Small intestine (tissue), 7 donors: ENCODE measurements at regions not wholly inside any gene's neighbourhood (a gene's known extent, or its start where the extent isn't known, plus 50 kb on each side); places are given as distances from the start of the nearest gene placed in this dataset.

ENCODE experiments used
- DNase-seq, 2 donors: peaks; one replicate each; pipeline versions ENCODE4 v3.0.0 to v3.0.0-alpha.2; 2013
- FAIRE-seq: peaks from 2 replicates; lab custom pipeline; 2012; peaks lifted over from hg19 to GRCh38; lab: Jason Lieb, UNC
- H3K27ac ChIP-seq, 3 donors: one replicate each; pipeline ENCODE4 v1.5.1; 2013; ENCODE audit warnings: low read length in 2 of 3, mild to moderate bottlenecking in 2 of 3, control low read depth in 1 of 3, inconsistent platforms in 1 of 3, low read depth in 1 of 3, moderate library complexity in 1 of 3
- H3K27me3 ChIP-seq, 3 donors: one replicate each; pipeline ENCODE4 v1.6.1; 2013; ENCODE audit warnings: low read length in 3 of 3, inconsistent platforms in 1 of 3; ENCODE audit not compliant: control insufficient read depth in 3 of 3, insufficient read depth in 3 of 3
- H3K36me3 ChIP-seq, 3 donors: one replicate each; pipeline ENCODE4 v1.6.1; 2013; ENCODE audit warnings: low read length in 3 of 3, inconsistent platforms in 1 of 3, low read depth in 1 of 3, mild to moderate bottlenecking in 1 of 3, moderate library complexity in 1 of 3; ENCODE audit not compliant: control insufficient read depth in 3 of 3, insufficient read depth in 2 of 3
- H3K4me1 ChIP-seq, 3 donors: one replicate each; pipeline ENCODE4 v1.6.1; 2013; ENCODE audit warnings: low read length in 2 of 3, inconsistent platforms in 1 of 3, low read depth in 1 of 3, mild to moderate bottlenecking in 1 of 3, moderate library complexity in 1 of 3; ENCODE audit not compliant: control insufficient read depth in 3 of 3, insufficient read depth in 2 of 3
- H3K4me3 ChIP-seq, 3 donors: one replicate each; pipeline ENCODE4 v1.5.1; 2013; ENCODE audit warnings: low read length in 3 of 3, control low read depth in 1 of 3, inconsistent platforms in 1 of 3, low read depth in 1 of 3, mild to moderate bottlenecking in 1 of 3, moderate library complexity in 1 of 3
- H3K9me3 ChIP-seq, 2 donors: one replicate each; pipeline ENCODE4 v1.6.1; 2013; ENCODE audit warnings: low read depth in 1 of 2, low read length in 1 of 2; ENCODE audit not compliant: control insufficient read depth in 2 of 2, insufficient read depth in 1 of 2
- WGBS, 3 donors: extraction: QIAGEN DNeasy Blood & Tissue Kit; methylation state at CpG; one replicate each; pipeline ENCODE4 v1.1.7; 2013; 5-methylcytosine and 5-hydroxymethylcytosine counted together
- donor health status: healthy with polysubstance abuse.
- donor health status: control.
- donor health status: control.
- donor health status: Bipolar disorder and iron deficiency.
- donor health status: healthy.

DNA sequence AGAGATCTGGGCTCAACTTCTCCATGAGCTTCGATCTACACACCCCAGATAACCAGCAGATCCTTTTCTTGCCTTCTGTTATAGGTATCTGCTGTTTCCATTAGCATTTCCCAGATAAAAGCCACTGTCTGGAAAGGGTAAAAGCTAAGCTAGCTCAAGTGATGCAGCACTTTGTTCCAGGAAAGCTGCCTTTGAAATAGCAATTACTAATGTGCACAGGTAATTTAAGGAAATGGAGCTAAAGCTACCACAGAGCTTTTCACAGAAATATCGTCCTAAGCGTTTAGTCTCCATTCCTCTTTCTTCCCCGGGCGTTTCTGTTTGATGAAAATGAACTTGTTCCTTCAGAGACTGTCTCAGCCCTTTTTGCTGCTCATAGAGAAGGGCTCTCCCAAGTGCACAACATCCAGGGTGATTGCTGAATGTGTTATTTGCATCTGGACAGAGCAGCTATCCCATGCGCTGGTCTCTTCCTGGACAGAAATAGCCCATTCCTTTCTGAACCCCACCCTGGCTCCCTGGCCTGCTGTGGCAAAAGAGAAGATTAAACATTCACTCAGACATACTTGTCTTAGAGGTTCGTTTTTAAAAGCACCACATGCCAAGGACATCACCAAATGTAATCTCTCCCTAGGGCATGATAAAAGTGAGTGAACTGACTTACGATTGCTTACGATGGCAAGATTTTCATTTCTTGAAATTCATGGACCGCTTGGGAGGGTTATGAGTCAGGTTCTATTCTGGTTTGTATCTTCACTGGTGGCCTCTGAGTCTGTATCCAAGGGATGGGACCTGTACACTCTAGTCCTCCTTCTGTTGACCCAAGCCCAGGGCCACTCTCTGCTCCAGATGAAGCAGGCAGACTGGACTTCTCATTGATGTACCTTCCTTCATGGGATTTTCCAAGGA lies 429.1 kb upstream of the CDH4 start:
- FAIRE-seq, result no peak
- DNase-seq, result no peak
- WGBS, 3 donors, result 63 to 73% (median 67%) methylated on average over 10 of the region's 10 CpGs

DNA sequence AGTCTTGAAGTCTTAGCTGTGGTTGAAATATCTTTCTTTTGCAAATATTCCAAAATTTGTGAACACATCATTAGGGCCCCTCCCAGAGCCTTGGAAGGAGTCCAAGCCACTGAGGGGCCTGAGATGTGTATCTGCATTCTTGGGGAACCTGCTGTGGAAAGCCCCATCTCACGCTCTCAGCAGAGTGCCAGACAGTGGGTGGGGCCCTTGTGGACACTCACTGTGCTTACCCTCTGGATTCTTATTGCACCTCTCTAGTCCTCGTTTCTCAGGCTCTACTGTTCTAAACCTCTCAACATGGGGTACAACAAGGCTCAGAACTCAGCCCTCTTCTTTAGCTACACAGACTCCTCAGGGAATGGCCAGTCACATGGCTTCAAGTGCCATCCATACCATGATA lies 416.2 kb upstream of the CDH4 start:
- 34 to 57% (median 43%) methylated on average over 2 of the region's 2 CpGs for WGBS, 3 donors
- H3K27me3 ChIP-seq, result no peaks in the 10 kb centered on the region

More for the DNA sequence above, 429.1 kb upstream of the CDH4 start:
- no peak overlapping the region for H3K27ac ChIP-seq
- H3K9me3 ChIP-seq, result no peaks in the 10 kb centered on the region
- H3K36me3 ChIP-seq, result no peaks in the 10 kb centered on the region
- no peak overlapping the region for H3K4me3 ChIP-seq
- no peaks in the 10 kb centered on the region for H3K27me3 ChIP-seq
- no peaks in the 10 kb centered on the region for H3K4me1 ChIP-seq

GRCh38 chr20:60837173-60837770 lies 414.8 kb upstream of the CDH4 start:
- no peaks in the 10 kb centered on the region for H3K27me3 ChIP-seq
- no peak for FAIRE-seq
- no peak overlapping the region for H3K4me3 ChIP-seq
- DNase-seq, result no peak
- no peaks in the 10 kb centered on the region for H3K36me3 ChIP-seq
- H3K9me3 ChIP-seq, result no peaks in the 10 kb centered on the region
- 35 to 46% (median 42%) methylated on average over 3 of the region's 3 CpGs for WGBS, 3 donors
- no peak overlapping the region for H3K27ac ChIP-seq
- H3K4me1 ChIP-seq, result no peaks in the 10 kb centered on the region

More for the DNA sequence above, 416.2 kb upstream of the CDH4 start:
- Histone ChIP-seq H3K27ac (no peak overlapping the region), H3K9me3 (no peaks in the 10 kb centered on the region), H3K4me1 (no peaks in the 10 kb centered on the region), H3K36me3 (no peaks in the 10 kb centered on the region), H3K4me3 (no peak overlapping the region)
- no peak for DNase-seq
- no peak for FAIRE-seq

DNA sequence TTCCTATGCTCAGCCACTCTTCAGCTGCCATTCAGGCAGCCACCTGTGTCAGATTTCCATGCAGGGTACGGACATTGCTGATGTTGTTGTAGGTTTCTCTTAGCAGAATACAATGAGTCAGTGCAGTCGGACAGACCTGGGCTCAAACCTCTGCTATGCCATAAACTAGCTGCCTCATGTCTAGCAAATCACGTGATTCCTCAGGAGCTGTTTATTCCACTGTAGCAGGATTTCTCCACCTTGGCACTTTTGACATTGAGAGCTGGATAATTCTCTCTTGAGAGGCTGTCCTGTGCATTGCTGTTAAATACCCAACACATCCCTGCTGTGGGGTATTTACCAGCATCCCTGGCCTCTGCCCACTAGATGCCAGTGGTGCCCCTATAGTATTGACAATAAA lies 413.8 kb upstream of the CDH4 start:
- Histone ChIP-seq H3K4me3 (no peak overlapping the region), H3K4me1 (no peaks in the 10 kb centered on the region), H3K36me3 (no peaks in the 10 kb centered on the region), H3K27ac (no peak overlapping the region), H3K27me3 (no peaks in the 10 kb centered on the region), H3K9me3 (no peaks in the 10 kb centered on the region)
- DNase-seq (no peak), FAIRE-seq (no peak)
- 71 to 80% (median 75%) methylated on average over 3 of the region's 3 CpGs for WGBS, 3 donors

DNA sequence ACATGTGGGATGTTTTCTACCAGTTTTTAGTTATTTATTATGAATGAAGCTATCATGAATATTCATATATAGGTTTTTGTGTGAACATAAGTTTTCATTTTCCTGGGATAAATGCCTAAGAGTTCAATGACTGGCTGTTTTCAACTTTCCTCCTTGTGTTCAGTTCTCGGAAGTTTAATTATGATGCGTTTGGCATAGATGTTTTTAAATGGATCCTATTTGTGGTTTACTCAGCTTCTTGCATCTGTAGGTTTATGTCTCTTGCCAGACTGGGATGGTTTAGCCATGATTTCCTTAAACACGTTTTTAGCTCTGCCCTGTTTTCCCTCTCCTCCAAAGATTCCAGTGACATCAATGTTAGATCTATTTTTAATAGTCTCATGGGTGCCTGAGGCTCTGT lies 411.1 kb upstream of the CDH4 start:
- no peaks in the 10 kb centered on the region for H3K4me1 ChIP-seq
- no peak overlapping the region for H3K4me3 ChIP-seq
- no peak for FAIRE-seq
- H3K9me3 ChIP-seq, result no peaks in the 10 kb centered on the region
- DNase-seq, result no peak
- H3K36me3 ChIP-seq, result no peaks in the 10 kb centered on the region
- no peak overlapping the region for H3K27ac ChIP-seq
- 70 to 77% (median 71%) methylated on average over 3 of the region's 3 CpGs for WGBS, 3 donors
- H3K27me3 ChIP-seq, result no peaks in the 10 kb centered on the region

DNA sequence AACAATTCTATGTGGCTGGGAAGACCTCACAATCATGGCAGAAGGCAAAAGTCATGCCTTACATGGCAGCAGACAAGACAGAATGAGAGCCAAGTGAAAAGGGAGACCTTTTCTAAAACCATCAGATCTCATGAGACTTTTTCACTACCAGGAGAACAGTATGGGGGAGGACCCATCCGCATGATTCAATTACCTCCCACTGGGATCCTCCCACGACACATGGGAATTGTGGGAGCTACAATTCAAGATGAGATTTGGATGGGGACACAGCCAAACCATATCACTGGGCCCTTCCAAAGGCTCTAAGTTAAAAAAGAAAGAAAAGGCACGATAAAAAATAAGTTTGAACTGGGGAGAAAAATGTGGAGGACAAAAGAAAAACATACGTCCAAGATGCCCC lies 406.9 kb upstream of the CDH4 start:
- FAIRE-seq (no peak), DNase-seq (no peak)
- 80 to 85% (median 81%) methylated on average over 4 of the region's 4 CpGs for WGBS, 3 donors
- Histone ChIP-seq H3K4me3 (no peak overlapping the region), H3K9me3 (no peaks in the 10 kb centered on the region), H3K4me1 (no peaks in the 10 kb centered on the region), H3K27ac (no peak overlapping the region), H3K27me3 (no peaks in the 10 kb centered on the region), H3K36me3 (no peaks in the 10 kb centered on the region)

DNA sequence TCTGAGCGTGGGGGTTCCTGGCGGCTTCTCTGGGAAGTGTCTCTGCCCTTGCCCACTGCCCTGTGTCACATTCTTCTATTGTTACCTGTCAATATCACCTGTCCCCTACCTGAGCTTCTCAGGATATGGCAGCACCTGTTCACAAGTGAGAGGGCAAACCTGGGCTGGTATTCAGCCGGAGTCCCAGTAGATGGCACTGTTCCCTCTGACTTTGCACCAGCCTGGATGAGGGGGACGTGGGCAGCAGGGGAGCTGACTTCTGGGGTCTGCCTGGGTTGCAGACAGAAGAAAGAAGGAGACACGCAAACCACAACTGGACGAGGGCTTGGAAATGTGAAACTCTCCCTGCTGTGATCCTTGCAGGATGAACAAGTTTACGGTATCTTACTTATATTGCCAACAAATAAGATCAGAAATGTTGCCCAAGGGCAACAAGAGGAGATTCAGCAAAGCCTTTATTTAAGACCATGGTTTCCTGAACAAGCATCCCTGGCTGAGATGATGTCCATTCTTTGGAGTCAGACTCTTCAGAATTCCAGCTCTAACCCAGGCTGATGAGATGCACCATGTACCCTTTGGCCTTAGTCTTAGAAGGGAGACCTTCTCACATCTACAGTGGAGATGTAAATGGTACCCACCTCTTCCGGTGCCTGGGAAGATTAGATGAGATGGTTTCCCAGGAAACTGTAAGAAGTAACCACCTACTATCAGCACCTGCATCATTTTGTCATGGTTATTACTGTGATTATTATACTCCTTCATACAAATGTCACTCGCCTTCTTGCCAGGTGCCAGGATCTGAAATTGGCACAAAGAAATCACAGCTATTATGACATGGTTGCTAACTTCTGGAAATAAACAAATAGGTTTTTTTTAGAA lies 400.0 kb upstream of the CDH4 start:
- FAIRE-seq (no peak), DNase-seq (peak in 1 of 2 donors; percentile 16)
- 36 to 42% (median 37%) methylated on average over 9 of the region's 9 CpGs for WGBS, 3 donors

DNA sequence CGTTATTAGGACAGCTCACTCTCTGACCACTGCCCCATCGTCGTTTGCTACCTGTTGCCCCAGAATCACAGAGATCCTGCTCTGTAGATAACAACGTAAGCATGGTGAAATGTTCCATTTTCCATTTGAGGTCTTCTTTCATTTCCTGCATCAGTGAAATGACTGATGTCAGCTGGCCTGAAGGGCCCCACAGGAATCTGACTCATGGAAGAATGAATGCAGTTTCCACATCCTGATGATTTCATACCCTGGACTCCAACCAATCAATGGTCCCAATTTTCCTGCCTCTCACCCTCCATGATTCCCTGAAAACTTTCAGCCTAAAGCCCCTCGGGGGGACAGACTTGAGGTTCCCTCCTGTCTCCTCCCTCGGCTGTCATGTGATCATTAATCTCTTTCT lies 394.4 kb upstream of the CDH4 start:
- WGBS, 3 donors, result 64 to 73% (median 69%) methylated on average over 6 of the region's 6 CpGs

More for the DNA sequence above, 400.0 kb upstream of the CDH4 start:
- Histone ChIP-seq H3K4me1 (no peaks in the 10 kb centered on the region), H3K27me3 (no peaks in the 10 kb centered on the region), H3K36me3 (no peaks in the 10 kb centered on the region), H3K4me3 (no peak overlapping the region), H3K27ac (no peak overlapping the region), H3K9me3 (no peaks in the 10 kb centered on the region)

More for the DNA sequence above, 394.4 kb upstream of the CDH4 start:
- DNase-seq (no peak), FAIRE-seq (no peak)
- no peaks in the 10 kb centered on the region for H3K27me3 ChIP-seq
- H3K9me3 ChIP-seq, result no peaks in the 10 kb centered on the region
- no peak overlapping the region for H3K4me3 ChIP-seq
- H3K36me3 ChIP-seq, result no peaks in the 10 kb centered on the region
- H3K27ac ChIP-seq, result no peak overlapping the region
- H3K4me1 ChIP-seq, result no peaks in the 10 kb centered on the region
